ENCODE measurements at regions not wholly inside any gene's neighbourhood (a gene's known extent, or its start where the extent isn't known, plus 50 kb on each side); places are given as distances from the start of the nearest gene placed in this dataset.

DNA sequence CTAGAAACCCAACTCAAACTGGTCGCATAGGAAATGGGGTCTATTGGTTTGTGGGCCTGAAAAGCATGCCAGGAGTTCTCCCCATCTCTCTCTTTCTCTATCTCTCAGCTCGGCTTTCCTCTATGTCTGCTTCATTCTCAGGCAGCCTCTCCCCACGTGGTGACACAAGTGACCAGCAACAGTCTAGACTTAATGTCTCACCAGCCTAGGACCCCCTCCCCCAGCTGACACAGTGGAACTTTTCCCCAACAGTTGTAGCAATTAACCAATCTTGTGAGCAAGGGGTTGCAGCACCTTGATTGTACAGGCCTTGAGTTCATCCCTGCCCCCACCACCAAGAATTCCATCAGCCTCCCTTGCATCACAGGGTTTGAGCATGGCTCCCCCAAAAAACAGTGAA is 159.8 kb upstream of the KIT start:
- no peaks in the 10 kb centered on the region for H4K20me1 ChIP-seq (replicated peaks; ENCODE audit: control insufficient read depth, extremely low read depth, insufficient read depth, low read length)
- FAIRE-seq: no peak
- dilution Hi-C loops (cut with MboI; ENCODE audit: extremely low pct_ligation_motif_present, low sequenced_read_pairs): no loop called here
- H3K4me2 ChIP-seq (ENCODE audit: insufficient read depth, low read length): no peak overlapping the region
- no peaks in the 10 kb centered on the region for H3K27me3 ChIP-seq (ENCODE audit: control insufficient read depth in 2 of 2, insufficient read depth in 2 of 2, low read length in 2 of 2)
- no peak overlapping the region for H3K27ac ChIP-seq (ENCODE audit: insufficient read depth, low read depth, low read length)
- no peak for TF ChIP-seq JUN (IDR thresholded peaks at IDR 0.05; ENCODE audit: borderline replicate concordance, insufficient read depth, insufficient read length, low read depth)
- no peak for TF ChIP-seq POLR2A (IDR thresholded peaks at IDR 0.05; ENCODE audit: low read depth, low read length)
- no peak for TF ChIP-seq FOS (IDR thresholded peaks at IDR 0.05; ENCODE audit: borderline replicate concordance, insufficient read depth, low read length)
- no peaks in the 10 kb centered on the region for H3K79me2 ChIP-seq (ENCODE audit: control insufficient read depth, insufficient read depth, low read length)
- no peak for DNase-seq (ENCODE audit: low read depth, low spot score)
- no peak overlapping the region for H3K4me3 ChIP-seq (replicated peaks in 1 of 3; ENCODE audit: insufficient read depth in 1 of 3, low read depth in 1 of 3, low read length in 3 of 3)
- no peak overlapping the region for H2AFZ ChIP-seq (ENCODE audit: low read depth, low read length)
- no peaks in the 10 kb centered on the region for H3K9me1 ChIP-seq (replicated peaks; ENCODE audit: control insufficient read depth, extremely low read depth, insufficient read depth, low read length)
- BruUV-seq (replicated peaks): no TSS peak
- CTCF ChIA-PET: no interaction called here
- no peaks in the 10 kb centered on the region for H3K4me1 ChIP-seq (ENCODE audit: control insufficient read depth, extremely low read depth, insufficient read depth, low read length)
- no peak overlapping the region for H3K9ac ChIP-seq (replicated peaks; ENCODE audit: extremely low read depth, insufficient read depth, low read length)
- H3K36me3 ChIP-seq (ENCODE audit: control insufficient read depth in 2 of 2, extremely low read depth in 1 of 2, insufficient read depth in 2 of 2, low read length in 2 of 2): no peaks in the 10 kb centered on the region
- POLR2A ChIA-PET: no interaction called here
- no peaks in the 10 kb centered on the region for H3K9me3 ChIP-seq (replicated peaks; ENCODE audit: control insufficient read depth, insufficient read depth, low read length)
- intact Hi-C loops (cut with micrococcal nuclease): no loop called here

DNA sequence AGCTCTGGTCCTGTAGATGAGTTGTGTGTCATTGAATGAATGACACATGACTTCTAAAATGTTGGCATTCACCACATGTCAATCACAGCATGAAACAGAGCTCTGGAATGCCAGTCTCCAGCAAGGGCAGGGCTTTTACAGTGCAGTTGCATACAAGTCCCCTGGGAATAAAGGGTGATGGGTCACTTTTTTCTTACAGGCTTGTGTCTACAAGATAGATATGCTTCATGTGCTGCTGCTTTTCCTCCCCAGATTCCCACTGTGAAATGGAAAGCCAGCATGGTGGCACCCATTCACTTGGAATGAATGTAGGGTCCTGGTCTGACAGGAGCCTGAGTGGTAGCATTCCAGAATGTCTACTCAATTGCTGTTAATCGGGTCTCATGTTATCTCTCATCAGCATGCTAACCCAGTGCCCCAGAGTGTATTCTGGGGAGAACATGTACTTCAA is 159.1 kb upstream of the KIT start:
- no peaks in the 10 kb centered on the region for H4K20me1 ChIP-seq (replicated peaks; ENCODE audit: control insufficient read depth, extremely low read depth, insufficient read depth, low read length)
- H3K9me3 ChIP-seq (replicated peaks; ENCODE audit: control insufficient read depth, insufficient read depth, low read length): no peaks in the 10 kb centered on the region
- no peaks in the 10 kb centered on the region for H3K27me3 ChIP-seq (ENCODE audit: control insufficient read depth in 2 of 2, insufficient read depth in 2 of 2, low read length in 2 of 2)
- FAIRE-seq: no peak
- no peaks in the 10 kb centered on the region for H3K9me1 ChIP-seq (replicated peaks; ENCODE audit: control insufficient read depth, extremely low read depth, insufficient read depth, low read length)
- no peak overlapping the region for H3K4me2 ChIP-seq (ENCODE audit: insufficient read depth, low read length)
- BruUV-seq (replicated peaks): no TSS peak
- no peak overlapping the region for H3K4me3 ChIP-seq (replicated peaks in 1 of 3; ENCODE audit: insufficient read depth in 1 of 3, low read depth in 1 of 3, low read length in 3 of 3)
- intact Hi-C loops (cut with micrococcal nuclease) (no loop called here), dilution Hi-C loops (cut with MboI; ENCODE audit: extremely low pct_ligation_motif_present, low sequenced_read_pairs) (no loop called here)
- DNase-seq (ENCODE audit: low read depth, low spot score): no peak
- H3K27ac ChIP-seq (ENCODE audit: insufficient read depth, low read depth, low read length): no peak overlapping the region
- TF ChIP-seq, protein P1, sequence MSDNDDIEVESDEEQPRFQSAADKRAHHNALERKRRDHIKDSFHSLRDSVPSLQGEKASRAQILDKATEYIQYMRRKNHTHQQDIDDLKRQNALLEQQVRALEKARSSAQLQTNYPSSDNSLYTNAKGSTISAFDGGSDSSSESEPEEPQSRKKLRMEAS (IDR thresholded peaks at IDR 0.05; ENCODE audit: insufficient read depth, insufficient read length): no peak
- no peak for TF ChIP-seq JUN (IDR thresholded peaks at IDR 0.05; ENCODE audit: borderline replicate concordance, insufficient read depth, insufficient read length, low read depth)
- TF ChIP-seq POLR2AphosphoS5 (IDR thresholded peaks at IDR 0.05; ENCODE audit: insufficient read depth, low read depth, low read length): no peak
- TF ChIP-seq, protein P2, sequence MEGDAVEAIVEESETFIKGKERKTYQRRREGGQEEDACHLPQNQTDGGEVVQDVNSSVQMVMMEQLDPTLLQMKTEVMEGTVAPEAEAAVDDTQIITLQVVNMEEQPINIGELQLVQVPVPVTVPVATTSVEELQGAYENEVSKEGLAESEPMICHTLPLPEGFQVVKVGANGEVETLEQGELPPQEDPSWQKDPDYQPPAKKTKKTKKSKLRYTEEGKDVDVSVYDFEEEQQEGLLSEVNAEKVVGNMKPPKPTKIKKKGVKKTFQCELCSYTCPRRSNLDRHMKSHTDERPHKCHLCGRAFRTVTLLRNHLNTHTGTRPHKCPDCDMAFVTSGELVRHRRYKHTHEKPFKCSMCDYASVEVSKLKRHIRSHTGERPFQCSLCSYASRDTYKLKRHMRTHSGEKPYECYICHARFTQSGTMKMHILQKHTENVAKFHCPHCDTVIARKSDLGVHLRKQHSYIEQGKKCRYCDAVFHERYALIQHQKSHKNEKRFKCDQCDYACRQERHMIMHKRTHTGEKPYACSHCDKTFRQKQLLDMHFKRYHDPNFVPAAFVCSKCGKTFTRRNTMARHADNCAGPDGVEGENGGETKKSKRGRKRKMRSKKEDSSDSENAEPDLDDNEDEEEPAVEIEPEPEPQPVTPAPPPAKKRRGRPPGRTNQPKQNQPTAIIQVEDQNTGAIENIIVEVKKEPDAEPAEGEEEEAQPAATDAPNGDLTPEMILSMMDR (IDR thresholded peaks at IDR 0.05; ENCODE audit: extremely low read depth in 1 of 2, insufficient read depth in 1 of 2, low read depth in 1 of 2, low read length in 2 of 2): no peak
- TF ChIP-seq FOS (IDR thresholded peaks at IDR 0.05; ENCODE audit: borderline replicate concordance, insufficient read depth, low read length): no peak
- no peak for TF ChIP-seq MYC (IDR thresholded peaks at IDR 0.05; ENCODE audit: low read depth, low read length)
- H2AFZ ChIP-seq (ENCODE audit: low read depth, low read length): no peak overlapping the region
- H3K36me3 ChIP-seq (ENCODE audit: control insufficient read depth in 2 of 2, extremely low read depth in 1 of 2, insufficient read depth in 2 of 2, low read length in 2 of 2): no peaks in the 10 kb centered on the region
- no peak overlapping the region for H3K9ac ChIP-seq (replicated peaks; ENCODE audit: extremely low read depth, insufficient read depth, low read length)
- ChIA-PET CTCF (no interaction called here), POLR2A (no interaction called here)
- H3K4me1 ChIP-seq (ENCODE audit: control insufficient read depth, extremely low read depth, insufficient read depth, low read length): no peaks in the 10 kb centered on the region
- H3K79me2 ChIP-seq (ENCODE audit: control insufficient read depth, insufficient read depth, low read length): no peaks in the 10 kb centered on the region
